Stimulated activated CD4-positive, alpha-beta T cell treated with anti-CD3 and anti-CD28 coated beads, Interleukin-4, amount 100 ng/mL, for 4 hours (primary cell): ENCODE measurements at regions not wholly inside any gene's neighbourhood (a gene's known extent, or its start where the extent isn't known, plus 50 kb on each side); places are given as distances from the start of the nearest gene placed in this dataset.

ENCODE experiments used
- DNase-seq, 2 experiments: peaks; one replicate each; pipeline ENCODE4 v3.0.0-alpha.2; 2020

DNA sequence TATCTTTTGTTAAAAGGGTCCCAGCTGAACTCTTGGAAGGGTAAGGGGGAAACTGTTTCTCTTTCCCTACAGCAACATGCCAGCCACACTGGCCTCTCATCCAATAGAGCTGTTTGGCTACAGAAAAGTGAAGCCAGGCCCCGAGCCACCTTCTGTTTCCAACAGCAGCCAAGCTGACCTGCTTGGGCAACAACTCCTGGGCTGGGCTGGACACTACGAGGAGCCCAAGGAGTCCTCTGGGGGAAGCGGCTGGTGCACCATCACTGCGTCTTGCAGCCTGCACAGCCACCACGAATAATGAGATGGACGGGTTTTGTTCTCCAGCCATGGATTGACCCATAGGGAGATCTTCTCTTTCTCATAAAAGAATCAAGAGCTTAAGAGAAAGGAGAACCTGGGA is 624.9 kb downstream of the NPHP4 start:
- no peak for DNase-seq

DNA sequence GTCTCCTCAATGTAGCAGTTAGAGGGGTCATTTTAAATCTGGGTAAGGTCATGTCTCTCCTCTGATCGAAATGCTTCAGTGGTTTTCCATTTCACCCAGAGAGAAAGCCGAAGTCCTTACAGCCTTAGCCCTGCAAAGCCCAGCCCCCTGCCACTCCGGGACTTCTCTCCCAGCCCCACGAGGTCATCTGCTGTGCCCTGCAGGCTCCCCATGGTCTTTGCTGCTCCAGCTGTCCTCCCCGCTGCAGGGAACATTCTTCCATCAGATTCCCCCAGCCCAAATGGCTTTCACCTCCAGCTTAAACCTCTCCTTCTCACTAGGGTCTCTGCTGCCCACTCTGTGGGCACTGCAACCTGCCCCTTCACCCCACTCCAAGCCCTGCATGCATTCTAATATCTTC is 626.5 kb downstream of the NPHP4 start:
- no peak for DNase-seq

DNA sequence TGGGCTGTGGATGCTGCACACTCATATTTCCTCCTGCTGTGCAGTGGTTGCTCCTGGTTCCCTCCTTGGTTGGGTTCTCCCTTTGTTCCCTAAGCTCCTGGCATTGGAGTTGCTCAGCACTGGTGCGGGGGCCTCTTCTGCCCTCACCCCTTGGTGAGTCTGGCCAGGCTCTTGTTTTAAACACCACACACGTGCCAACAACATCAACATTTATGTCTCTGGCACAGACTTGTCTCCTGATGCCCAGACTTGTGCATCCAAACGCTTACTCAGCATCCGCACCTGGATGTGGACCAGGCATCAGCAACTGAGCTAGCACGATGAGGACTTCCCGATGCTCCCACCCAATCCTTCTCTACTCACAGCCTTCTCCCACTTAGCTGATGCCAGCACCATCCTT is 627.6 kb downstream of the NPHP4 start:
- DNase-seq, result no peak

- no peak for DNase-seq
Observed at GRCh38 chr1:5354681-5355080, 637.5 kb downstream of the NPHP4 start.

GRCh38 chr1:5351366-5351765 is 640.9 kb downstream of the NPHP4 start:
- DNase-seq, result no peak

DNA sequence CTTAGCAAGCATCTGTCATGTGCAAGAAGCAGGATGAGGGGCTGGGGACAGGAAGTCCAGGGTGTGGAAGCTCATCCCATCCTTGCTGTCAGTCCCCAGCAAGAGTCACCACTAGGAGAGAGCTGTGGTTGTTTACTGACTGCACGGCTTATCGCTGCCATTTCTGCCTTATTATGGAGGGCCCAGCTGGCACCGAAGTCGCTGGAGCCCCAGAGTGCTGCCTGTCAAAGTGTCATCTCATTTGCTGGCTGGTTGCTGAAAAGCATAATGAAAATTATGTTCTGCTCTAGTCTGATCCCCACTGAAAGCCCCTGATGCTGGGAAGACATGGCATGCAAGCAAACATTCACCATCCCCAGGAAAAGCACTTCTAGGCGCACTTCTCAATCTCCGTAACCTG is 642.7 kb downstream of the NPHP4 start:
- DNase-seq, result no peak

DNA sequence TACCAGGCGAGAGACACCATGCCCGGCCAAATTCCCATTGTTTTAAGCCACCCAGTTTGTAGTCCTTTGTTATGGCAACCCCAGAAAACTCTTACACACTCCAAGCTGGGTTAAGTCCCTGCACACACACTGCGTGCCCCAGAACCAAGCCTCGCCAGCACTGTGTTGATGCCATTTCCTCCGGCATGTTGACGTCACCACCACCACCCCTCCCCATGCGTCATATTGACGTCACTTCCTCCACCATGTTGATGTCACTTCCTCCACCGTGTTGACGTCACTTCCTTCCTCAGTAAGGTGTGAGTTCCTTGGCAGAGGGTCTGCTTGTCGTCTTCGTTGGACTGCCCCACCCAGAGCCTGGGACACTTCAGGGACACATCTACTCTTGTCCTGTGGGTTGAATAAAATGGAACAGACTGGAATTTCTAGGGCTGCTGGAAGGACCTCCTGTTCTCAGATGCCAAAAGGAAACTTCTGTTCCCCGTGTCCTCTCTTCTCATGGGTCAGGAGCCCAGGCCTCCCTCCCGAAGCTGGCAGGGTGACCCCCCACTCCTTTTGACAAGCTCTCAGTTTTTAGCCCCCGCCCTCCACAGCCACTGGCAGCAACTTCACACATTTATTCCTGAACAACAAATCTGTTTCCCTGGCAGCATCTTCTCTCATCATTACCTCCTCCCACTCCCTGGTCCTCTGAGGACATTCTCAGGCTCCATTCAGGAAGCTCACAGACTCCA is 643.3 kb downstream of the NPHP4 start:
- DNase-seq, result no peak

GRCh38 chr1:5347726-5348125 is 644.5 kb downstream of the NPHP4 start:
- no peak for DNase-seq

DNA sequence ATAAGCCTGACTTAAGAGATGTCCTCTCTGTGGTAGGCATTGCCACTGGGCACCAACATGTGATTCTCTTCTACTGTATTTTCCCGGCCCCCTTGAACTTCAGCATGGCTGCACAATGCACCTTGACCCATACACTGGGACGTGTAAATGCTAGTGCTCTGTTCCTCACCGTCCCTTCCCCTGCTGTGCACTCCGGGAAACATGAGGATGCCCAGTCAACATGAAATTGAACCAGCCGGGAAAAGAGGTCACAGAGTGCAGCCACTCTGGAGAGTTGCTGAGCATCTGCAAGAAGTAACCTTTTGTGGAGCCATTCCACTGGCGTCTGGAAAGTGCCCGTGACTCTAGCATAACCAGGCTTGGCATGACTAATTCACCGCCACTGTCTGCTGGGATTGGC is 646.7 kb downstream of the NPHP4 start:
- no peak for DNase-seq

- DNase-seq, result no peak
Observed at GRCh38 chr1:5343256-5344020, 648.8 kb downstream of the NPHP4 start.

DNA sequence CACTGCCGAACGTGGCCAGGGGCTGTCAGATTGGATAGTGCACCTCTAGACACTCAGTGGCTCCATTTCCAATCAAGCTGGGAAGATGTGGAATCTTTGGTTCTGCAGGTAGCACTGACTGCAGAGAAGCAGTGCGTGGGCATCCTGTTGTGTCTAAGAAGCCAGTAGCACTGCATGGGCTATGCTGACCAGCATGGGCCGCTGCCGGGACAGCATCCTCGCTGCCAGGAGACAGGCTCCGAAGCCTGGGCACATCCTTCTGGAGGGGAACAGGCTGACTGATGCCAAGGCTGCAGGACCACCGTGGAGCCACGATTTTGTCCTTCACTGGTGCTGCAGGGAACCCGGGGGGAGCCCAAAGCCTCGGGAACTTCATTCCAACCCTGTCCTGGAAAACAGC is 649.4 kb downstream of the NPHP4 start:
- no peak for DNase-seq

GRCh38 chr1:5342172-5342571 is 650.1 kb downstream of the NPHP4 start:
- DNase-seq, result no peak

DNA sequence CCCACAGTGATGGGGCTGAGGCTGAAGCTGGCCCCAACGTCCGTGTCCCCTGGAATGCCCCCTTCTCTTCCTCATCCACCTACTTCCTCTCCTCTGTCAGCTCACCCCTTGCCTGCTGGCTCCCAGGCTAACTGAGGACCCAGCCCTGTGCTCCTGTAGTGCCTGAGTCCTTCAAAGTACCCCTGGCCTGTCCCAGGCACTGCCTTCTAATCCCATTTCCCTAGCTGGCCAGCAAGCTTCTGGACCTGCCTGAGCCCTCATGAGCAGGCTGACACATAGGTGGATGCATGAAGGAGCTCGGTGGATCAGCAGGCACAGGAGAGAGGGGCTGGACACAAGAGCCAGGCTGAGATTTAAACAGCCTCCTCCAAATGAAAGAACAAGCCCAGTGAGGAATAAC is 650.8 kb downstream of the NPHP4 start:
- DNase-seq, result no peak

DNA sequence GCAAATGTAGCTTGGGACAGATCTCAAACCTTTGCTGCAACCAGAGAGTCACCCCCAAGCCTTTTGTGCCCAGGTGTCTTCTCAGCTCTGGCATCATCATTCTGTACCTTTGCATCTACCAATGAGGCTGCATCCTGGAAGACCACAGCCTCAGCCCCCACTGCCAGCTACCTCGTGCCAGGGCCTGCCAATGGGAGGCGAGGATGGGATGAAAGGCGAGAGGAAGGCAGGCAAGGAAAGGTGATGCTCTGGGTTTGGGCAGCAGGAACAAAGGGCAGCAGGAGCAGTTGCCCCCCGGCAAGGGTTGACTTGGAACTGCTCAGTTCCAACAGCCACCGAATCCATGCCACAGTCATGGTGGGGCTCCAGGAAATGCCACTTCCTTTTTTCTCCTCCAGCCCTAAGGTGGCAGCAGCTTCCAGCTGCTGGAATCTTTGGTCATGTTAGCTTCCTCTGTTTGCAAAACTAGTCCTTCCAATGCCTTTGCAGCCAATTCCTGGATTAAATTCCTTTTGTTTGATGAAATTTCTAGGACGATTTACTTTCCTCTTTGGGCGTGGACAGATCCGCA is 651.6 kb downstream of the NPHP4 start:
- no peak for DNase-seq

DNA sequence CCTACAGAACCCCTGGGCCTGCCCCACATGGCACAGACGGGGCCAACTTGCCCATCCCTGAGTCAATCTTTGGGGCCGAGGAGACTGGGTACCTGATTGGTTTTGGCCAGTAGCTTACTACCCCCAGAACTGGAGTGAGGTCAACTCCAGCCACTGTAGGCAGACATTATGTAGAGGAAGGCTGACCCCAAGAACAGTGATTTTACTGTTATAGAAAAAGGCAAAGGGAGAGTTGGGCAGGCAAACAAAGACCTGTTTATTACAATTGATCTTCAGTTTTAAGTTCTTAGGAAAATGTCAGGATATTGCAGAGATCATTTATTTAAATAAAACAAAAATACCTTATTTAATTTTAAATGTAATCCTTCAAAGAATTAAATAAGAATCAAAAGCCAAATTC is 653.8 kb downstream of the NPHP4 start:
- DNase-seq, result no peak

DNA sequence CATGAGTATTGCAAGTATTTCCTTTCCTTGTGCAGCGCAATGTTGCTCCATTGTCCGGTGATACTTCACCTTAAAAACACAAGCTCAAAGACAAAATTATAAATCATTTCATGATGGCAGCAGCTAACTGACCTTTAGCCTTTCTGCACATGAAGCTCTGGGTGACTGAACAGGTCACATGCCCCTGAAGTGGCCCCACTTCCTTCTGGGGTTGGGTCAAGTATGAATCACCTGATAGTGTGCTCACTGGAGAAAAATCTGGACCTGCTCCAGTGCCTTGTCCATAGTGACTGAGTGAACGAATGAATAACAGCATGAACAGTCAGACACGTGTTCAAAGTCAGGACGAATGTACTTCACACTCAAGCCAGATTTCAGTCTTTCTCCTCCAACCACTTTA is 658.9 kb downstream of the NPHP4 start:
- DNase-seq, result no peak

DNA sequence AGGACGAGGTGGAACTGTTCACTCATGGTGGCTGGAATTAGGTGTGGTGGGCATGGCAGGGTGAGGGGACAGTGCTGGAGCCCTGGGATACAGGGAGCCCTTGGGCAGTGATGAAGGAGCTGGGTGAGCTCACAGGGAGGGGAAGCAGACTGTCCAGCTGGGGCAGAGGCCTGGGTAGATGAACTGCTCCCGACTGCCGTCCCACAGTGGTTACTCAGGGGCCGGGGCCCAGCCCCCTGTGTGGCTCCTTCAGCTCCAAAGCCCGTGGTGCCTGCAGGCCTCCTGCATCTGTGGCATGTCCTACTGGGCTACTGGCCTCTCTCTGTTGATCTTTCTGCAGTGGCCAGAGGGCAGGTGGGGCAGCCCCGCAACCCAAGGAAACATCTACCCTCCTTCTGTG is 661.1 kb downstream of the NPHP4 start:
- DNase-seq, result no peak

DNA sequence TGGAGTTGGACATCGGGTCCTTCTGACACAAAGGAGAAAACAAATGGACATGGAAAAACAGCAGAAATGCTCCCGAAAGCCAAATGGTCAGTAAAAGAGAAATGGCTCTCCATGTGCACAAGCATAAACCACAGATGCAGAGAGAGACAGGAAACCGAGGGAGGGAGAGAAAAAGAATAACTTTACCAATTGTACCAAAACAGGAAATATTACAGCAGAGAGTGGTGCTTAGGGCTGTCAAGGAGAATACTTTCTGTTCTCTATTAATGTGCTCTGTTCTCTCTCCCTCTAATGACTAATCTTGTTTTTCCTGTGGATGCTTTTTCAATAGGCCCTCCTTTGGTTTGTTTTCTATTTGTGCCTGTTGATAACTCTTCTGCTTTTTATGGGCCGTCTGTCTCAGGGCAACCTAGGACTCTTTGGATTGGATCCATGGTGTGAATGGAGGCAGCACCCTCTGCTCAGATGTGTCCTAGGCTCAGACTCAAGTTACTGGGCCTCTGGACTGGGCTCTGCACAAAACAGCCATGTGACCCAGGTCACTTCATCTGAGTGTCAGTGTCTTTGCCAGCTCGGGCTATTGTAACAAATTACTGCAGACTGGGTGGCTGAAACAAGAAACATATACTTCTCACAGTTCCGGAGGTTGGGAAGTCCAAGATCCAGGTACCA is 663.0 kb downstream of the NPHP4 start:
- DNase-seq, result no peak

GRCh38 chr1:5324883-5325282 is 667.3 kb downstream of the NPHP4 start:
- DNase-seq, result no peak

GRCh38 chr1:5318143-5318816 is 663.9 kb downstream of the AJAP1 start:
- no peak for DNase-seq

GRCh38 chr1:5317391-5317790 is 663.0 kb downstream of the AJAP1 start:
- no peak for DNase-seq

DNA sequence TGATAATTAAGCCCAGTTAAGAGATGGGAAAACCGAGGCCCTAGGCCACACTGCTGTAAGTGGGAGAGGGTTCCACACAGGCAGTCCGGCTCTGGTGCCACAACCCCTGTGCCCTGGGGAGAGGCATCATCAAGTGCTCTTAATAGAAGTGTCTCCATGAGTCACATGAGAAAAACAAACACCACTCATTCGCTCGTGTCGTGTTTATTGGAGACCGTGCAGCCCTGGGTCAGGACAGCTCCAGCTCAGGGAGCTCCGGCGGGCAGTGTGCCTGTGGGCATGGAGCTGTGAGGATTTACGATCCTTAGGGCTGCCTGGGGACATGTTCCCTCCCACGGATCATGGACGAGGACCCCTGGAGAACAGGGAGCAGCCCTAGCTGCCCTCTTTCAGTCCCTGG is 658.5 kb downstream of the AJAP1 start:
- no peak for DNase-seq

GRCh38 chr1:5312293-5312674 is 657.9 kb downstream of the AJAP1 start:
- DNase-seq, result no peak
